Neural progenitor cell (in vitro differentiated cells): ENCODE measurements at regions not wholly inside any gene's neighbourhood (a gene's known extent, or its start where the extent isn't known, plus 50 kb on each side); places are given as distances from the start of the nearest gene placed in this dataset.

Experiments used
- DNase-seq: peaks from one replicate; pipeline ENCODE4 v3.0.0-alpha.2; 2016; ENCODE audit warnings: low spot score
- H2AFZ ChIP-seq: fragments of 200-600 bp; sonication (generic); replicated peaks from 2 replicates; pipeline ENCODE4 v1.6.1; 2016; ENCODE audit warnings: antibody characterized with exemption
- H3F3A ChIP-seq: fragments of 200-600 bp; sonication (generic); 2 replicates; pipeline ENCODE4 v1.6.1; 2016; ENCODE audit warnings: antibody characterized with exemption, low read depth
- H3K27ac ChIP-seq: fragments of 200-600 bp; sonication (generic); 2 replicates; pipeline ENCODE4 v1.5.1; 2016; ENCODE audit warnings: mild to moderate bottlenecking
- H3K27me3 ChIP-seq: fragments of 200-600 bp; sonication (generic); 2 replicates; pipeline ENCODE4 v1.6.1; 2016; ENCODE audit warnings: mild to moderate bottlenecking, moderate library complexity
- H3K36me3 ChIP-seq: fragments of 200-600 bp; sonication (generic); 2 replicates; pipeline ENCODE4 v1.5.1; 2016
- H3K4me1 ChIP-seq: fragments of 200-600 bp; sonication (generic); 2 replicates; pipeline ENCODE4 v1.6.1; 2016; ENCODE audit warnings: mixed run types
- H3K4me2 ChIP-seq: fragments of 200-600 bp; sonication (generic); 2 replicates; pipeline ENCODE4 v1.6.1; 2016
- H3K4me3 ChIP-seq: fragments of 200-600 bp; sonication (generic); 2 replicates; pipeline ENCODE4 v1.5.1; 2016
- H3K79me2 ChIP-seq: fragments of 200-600 bp; sonication (generic); 2 replicates; pipeline ENCODE4 v1.6.1; 2016; ENCODE audit warnings: low read depth
- H3K9ac ChIP-seq: fragments of 200-600 bp; sonication (generic); 2 replicates; pipeline ENCODE4 v1.6.1; 2016
- H3K9me3 ChIP-seq: fragments of 200-600 bp; sonication (generic); 2 replicates; pipeline ENCODE4 v1.5.1; 2016; ENCODE audit warnings: low read depth
- H4K20me1 ChIP-seq: fragments of 200-600 bp; sonication (generic); 2 replicates; pipeline ENCODE4 v1.6.1; 2016; ENCODE audit warnings: low read depth
- H3K27ac Mint-ChIP-seq: 3 replicates; pipeline ENCODE4 v1.8.0; 2021; ENCODE audit warnings: mixed read lengths
- H3K27me3 Mint-ChIP-seq: 2 replicates; pipeline ENCODE4 v1.8.0; 2022; ENCODE audit warnings: low read depth, mild to moderate bottlenecking, inconsistent platforms, moderate library complexity, mixed read lengths; ENCODE audit not compliant: insufficient read depth
- H3K36me3 Mint-ChIP-seq: 3 replicates; pipeline ENCODE4 v1.8.0; 2021; ENCODE audit warnings: mixed read lengths
- H3K4me1 Mint-ChIP-seq: 3 replicates; pipeline ENCODE4 v1.8.0; 2021; ENCODE audit warnings: mixed read lengths
- H3K4me3 Mint-ChIP-seq: 3 replicates; pipeline ENCODE4 v1.8.0; 2021; ENCODE audit warnings: mild to moderate bottlenecking, moderate library complexity, mixed read lengths
- H3K9me3 Mint-ChIP-seq: 3 replicates; pipeline ENCODE4 v1.8.0; 2020; ENCODE audit warnings: mixed read lengths
- CTCF ChIP-seq: fragments of 200-600 bp; sonication (generic); IDR thresholded peaks from 2 replicates; pipeline ENCODE4 v1.5.1; 2017; ENCODE audit warnings: antibody characterized with exemption, mild to moderate bottlenecking
- EZH2 ChIP-seq: fragments of 200-600 bp; sonication (generic); IDR thresholded peaks from 2 replicates; pipeline ENCODE4 v1.6.1; 2017; ENCODE audit warnings: antibody characterized with exemption, mild to moderate bottlenecking, moderate library complexity
- EZH2phosphoT487 ChIP-seq: fragments of 200-600 bp; sonication (generic); IDR thresholded peaks from 2 replicates; pipeline ENCODE4 v1.6.1; 2017; ENCODE audit warnings: antibody characterized with exemption

GRCh38 chr3:168895419-168895818 lies 768.1 kb downstream of the MECOM start:
- Mint-ChIP-seq H3K4me3 (no peak overlapping the region), H3K27ac (no peak overlapping the region), H3K36me3 (peaks cover 5% of the 10 kb centered on the region), H3K27me3 (no peaks in the 10 kb centered on the region), H3K4me1 (no peaks in the 10 kb centered on the region), H3K9me3 (peaks cover 18% of the 10 kb centered on the region)
- DNase-seq = no peak
- H3K79me2 ChIP-seq = no peaks in the 10 kb centered on the region
- no peak overlapping the region for H3K4me3 ChIP-seq
- H3K27me3 ChIP-seq = no peaks in the 10 kb centered on the region
- H3K9me3 ChIP-seq = no peaks in the 10 kb centered on the region
- no peaks in the 10 kb centered on the region for H3F3A ChIP-seq
- no peak overlapping the region for H3K4me2 ChIP-seq
- no peak overlapping the region for H3K9ac ChIP-seq
- H4K20me1 ChIP-seq = no peaks in the 10 kb centered on the region
- no peaks in the 10 kb centered on the region for H3K4me1 ChIP-seq
- H2AFZ ChIP-seq = no peak overlapping the region
- no peak overlapping the region for H3K27ac ChIP-seq
- TF ChIP-seq EZH2phosphoT487 = no peak
- no peak for TF ChIP-seq EZH2
- TF ChIP-seq CTCF = no peak
- no peaks in the 10 kb centered on the region for H3K36me3 ChIP-seq

GRCh38 chr3:168894214-168894613 lies 769.3 kb downstream of the MECOM start:
- Histone ChIP-seq H3K9ac (no peak overlapping the region), H3K4me3 (no peak overlapping the region), H3K9me3 (no peaks in the 10 kb centered on the region), H4K20me1 (no peaks in the 10 kb centered on the region), H3K4me2 (no peak overlapping the region), H2AFZ (no peak overlapping the region), H3K36me3 (no peaks in the 10 kb centered on the region), H3F3A (no peaks in the 10 kb centered on the region), H3K4me1 (no peaks in the 10 kb centered on the region), H3K27me3 (no peaks in the 10 kb centered on the region), H3K79me2 (no peaks in the 10 kb centered on the region), H3K27ac (no peak overlapping the region)
- TF ChIP-seq CTCF = no peak
- H3K36me3 Mint-ChIP-seq = peaks cover 5% of the 10 kb centered on the region
- no peaks in the 10 kb centered on the region for H3K4me1 Mint-ChIP-seq
- DNase-seq = no peak
- no peaks in the 10 kb centered on the region for H3K27me3 Mint-ChIP-seq
- no peak overlapping the region for H3K27ac Mint-ChIP-seq
- no peak overlapping the region for H3K4me3 Mint-ChIP-seq
- H3K9me3 Mint-ChIP-seq = peaks cover 18% of the 10 kb centered on the region

- Histone ChIP-seq H3F3A (no peaks in the 10 kb centered on the region), H3K4me3 (no peak overlapping the region), H3K9me3 (no peaks in the 10 kb centered on the region), H4K20me1 (no peaks in the 10 kb centered on the region), H3K4me2 (no peak overlapping the region), H3K4me1 (no peaks in the 10 kb centered on the region), H3K79me2 (no peaks in the 10 kb centered on the region), H3K27me3 (no peaks in the 10 kb centered on the region), H3K9ac (no peak overlapping the region), H2AFZ (no peak overlapping the region), H3K36me3 (no peaks in the 10 kb centered on the region), H3K27ac (no peak overlapping the region)
- H3K9me3 Mint-ChIP-seq = peaks cover 4% of the 10 kb centered on the region
- no peak for DNase-seq
- no peaks in the 10 kb centered on the region for H3K27me3 Mint-ChIP-seq
- H3K27ac Mint-ChIP-seq = no peak overlapping the region
- no peaks in the 10 kb centered on the region for H3K36me3 Mint-ChIP-seq
- TF ChIP-seq EZH2 = no peak
- TF ChIP-seq CTCF = no peak
- no peak for TF ChIP-seq EZH2phosphoT487
- no peak overlapping the region for H3K4me3 Mint-ChIP-seq
- no peaks in the 10 kb centered on the region for H3K4me1 Mint-ChIP-seq
These were observed 773.8 kb downstream of the MECOM start for GRCh38 chr3:168889666-168890065.

GRCh38 chr3:168888781-168889180 lies 774.7 kb downstream of the MECOM start:
- H3F3A ChIP-seq = no peaks in the 10 kb centered on the region
- no peak overlapping the region for H3K4me2 ChIP-seq
- H3K36me3 Mint-ChIP-seq = no peaks in the 10 kb centered on the region
- no peaks in the 10 kb centered on the region for H3K4me1 Mint-ChIP-seq
- H2AFZ ChIP-seq = no peak overlapping the region
- no peaks in the 10 kb centered on the region for H3K79me2 ChIP-seq
- no peak overlapping the region for H3K27ac ChIP-seq
- no peaks in the 10 kb centered on the region for H3K27me3 Mint-ChIP-seq
- H3K9me3 Mint-ChIP-seq = no peaks in the 10 kb centered on the region
- DNase-seq = no peak
- no peaks in the 10 kb centered on the region for H3K9me3 ChIP-seq
- H3K27me3 ChIP-seq = no peaks in the 10 kb centered on the region
- H3K36me3 ChIP-seq = no peaks in the 10 kb centered on the region
- H3K4me3 ChIP-seq = no peak overlapping the region
- no peak overlapping the region for H3K4me3 Mint-ChIP-seq
- no peaks in the 10 kb centered on the region for H3K4me1 ChIP-seq
- H3K9ac ChIP-seq = no peak overlapping the region
- no peak overlapping the region for H3K27ac Mint-ChIP-seq
- H4K20me1 ChIP-seq = no peaks in the 10 kb centered on the region
- TF ChIP-seq EZH2phosphoT487 = no peak
